Embryonic facial prominence (tissue), 1 donor: ENCODE measurements at regions not wholly inside any gene's neighbourhood (a gene's known extent, or its start where the extent isn't known, plus 50 kb on each side); places are given as distances from the start of the nearest gene placed in this dataset.
"Not testable (repeated sequence)": the region's sequence is repeated elsewhere in the genome, so short reads cannot be mapped to it uniquely, and the experiment has no call there.

Experiments
- DNase-seq: peaks from one replicate; pipeline ENCODE4 v3.0.0-alpha.2; 2016; ENCODE audit errors: extremely low spot score

- DNase-seq = no peak
Measured at GRCh38 chr3:137116619-137117018, 158.8 kb downstream of the IL20RB start.

GRCh38 chr3:137121704-137122314, 164.0 kb downstream of the IL20RB start:
- DNase-seq = no peak

- DNase-seq = no peak
Measured at GRCh38 chr3:137131081-137131480, 173.3 kb downstream of the IL20RB start.

- DNase-seq = no peak
Measured at GRCh38 chr3:137134431-137134830, 176.6 kb downstream of the IL20RB start.

DNA sequence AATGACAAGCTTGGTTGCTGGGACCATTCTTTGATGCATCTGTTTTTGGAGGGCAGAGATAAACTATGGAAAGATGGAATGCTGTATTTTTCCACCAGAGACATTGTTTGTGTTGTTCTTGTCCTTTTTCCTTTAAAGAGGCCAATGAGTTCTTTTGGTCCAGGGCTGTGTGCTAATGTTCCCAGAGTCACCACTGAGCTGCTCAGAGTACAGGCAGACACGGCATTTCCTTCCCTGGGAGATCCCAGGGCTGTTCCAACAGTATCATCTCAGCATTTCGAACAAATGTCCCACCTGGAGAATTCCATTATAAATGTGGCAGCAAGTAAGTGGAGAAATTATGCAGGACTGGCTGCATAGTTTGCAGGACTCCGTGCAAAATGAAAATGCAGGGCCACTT, 190.6 kb downstream of the IL20RB start:
- no peak for DNase-seq

- DNase-seq = no peak
Measured at GRCh38 chr3:137148917-137149316, 191.1 kb downstream of the IL20RB start.

- DNase-seq = no peak
Measured at GRCh38 chr3:137150825-137151224, 193.0 kb downstream of the IL20RB start.

GRCh38 chr3:137153046-137153445, 195.3 kb downstream of the IL20RB start:
- not testable (repeated sequence) for DNase-seq

GRCh38 chr3:137163241-137163871, 205.6 kb downstream of the IL20RB start:
- no peak for DNase-seq

DNA sequence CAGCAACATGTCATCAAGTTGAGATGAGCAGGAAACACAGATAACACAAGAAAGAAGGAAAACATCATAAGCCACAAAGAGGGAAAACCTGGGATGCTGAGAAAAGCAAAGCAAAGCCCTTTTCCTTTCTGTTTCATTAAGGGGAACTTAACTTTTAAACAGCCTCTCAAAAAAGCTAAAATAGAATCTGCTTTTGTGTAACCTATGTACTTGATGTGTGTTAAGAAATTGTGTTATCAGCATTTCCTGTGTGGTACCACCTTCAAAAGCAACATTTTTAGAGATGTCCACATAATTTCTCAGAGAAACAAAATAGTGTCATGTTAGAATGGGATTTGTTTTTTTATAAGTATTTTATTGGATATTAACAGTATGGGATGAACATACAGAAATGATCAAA, 206.2 kb downstream of the IL20RB start:
- no peak for DNase-seq

DNA sequence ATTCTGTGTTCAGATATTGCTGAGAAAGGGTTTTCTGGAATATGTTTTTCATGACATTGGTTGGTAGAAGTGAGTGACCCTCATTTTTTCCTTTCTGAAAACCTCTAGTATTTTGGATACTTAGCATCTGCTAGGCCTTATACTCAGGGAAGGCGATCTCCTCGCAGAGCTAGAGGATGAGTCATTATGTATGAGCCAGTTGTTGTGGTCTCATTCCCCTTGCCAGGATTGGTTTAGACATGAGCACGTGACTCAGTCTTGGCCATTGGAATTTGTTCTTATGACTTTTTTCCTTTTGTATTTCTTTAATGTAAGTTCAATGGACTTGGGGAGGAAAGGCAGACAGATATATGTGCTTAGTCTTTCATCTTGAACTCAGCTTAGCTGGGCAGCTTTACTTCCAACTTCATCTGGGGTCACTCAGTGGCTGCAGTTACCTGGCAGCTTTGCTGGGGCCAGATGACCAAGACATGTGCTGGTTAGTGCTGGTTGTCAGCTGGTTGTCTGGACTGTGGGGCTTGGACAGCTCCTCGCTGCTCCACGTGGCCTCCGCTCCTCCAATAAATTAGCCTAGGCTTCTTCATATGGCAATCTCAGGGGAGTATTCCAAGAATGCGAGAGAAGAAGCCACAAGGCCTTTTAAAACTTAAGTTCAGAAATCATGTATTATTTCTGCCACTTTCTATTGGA, 207.5 kb downstream of the IL20RB start:
- DNase-seq = no peak

DNA sequence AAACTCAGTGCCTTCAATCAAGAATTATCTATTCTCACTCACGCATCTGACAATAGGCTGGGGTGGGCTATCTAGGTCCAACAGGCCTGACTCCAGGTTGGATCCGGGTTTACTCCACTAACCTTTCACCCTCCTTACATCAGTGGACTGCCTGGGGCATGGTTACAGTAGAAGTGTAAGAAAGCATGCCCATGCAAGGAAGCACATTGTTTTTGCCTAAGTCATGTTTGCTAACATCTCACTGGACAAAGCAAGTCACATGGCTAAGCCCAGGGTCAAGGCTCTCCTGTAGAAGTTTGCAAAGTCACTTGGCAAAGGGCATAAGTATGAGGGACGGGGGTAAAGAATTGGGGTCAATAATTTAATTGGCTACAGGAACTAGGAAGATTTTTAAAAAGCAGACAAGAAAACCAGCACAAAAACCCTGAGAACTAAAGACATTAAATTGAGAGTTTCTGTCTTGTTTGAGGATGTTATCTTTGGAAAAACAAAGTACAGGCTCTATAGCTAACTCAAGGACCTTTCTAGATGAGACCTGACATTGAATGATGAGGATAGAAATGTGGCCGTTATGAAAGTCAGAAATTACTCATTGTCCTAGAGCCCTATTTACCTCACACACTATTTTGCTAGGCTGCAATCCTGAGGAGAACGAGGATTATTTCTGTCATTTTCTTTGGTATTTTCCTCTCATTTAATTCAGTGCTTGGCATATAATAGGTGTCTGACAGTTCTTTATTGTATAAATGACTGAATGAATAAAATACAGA, 214.2 kb downstream of the IL20RB start:
- no peak for DNase-seq

DNA sequence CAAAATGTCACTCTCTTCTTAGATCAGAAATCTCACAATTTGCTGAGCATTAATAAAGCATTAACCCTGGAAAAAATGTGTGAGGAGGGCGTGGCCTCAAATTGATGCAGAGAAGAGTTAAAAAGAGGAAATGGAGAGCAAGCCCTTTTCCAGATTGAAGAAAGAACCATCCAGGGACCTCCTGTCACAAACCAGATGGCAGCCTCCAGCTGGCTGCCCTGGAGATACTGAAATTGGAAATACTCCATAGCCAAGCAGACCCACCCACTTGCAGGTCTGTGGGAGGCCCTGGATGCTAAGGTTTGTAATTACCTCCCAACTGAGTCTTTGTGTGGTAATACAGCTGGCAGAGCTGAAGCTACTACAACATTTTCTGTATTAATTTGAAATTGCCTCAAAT, 214.9 kb downstream of the IL20RB start:
- DNase-seq = no peak

GRCh38 chr3:137174514-137174913, 216.7 kb downstream of the IL20RB start:
- no peak for DNase-seq

- DNase-seq = no peak
Measured at GRCh38 chr3:137180220-137180619, 222.4 kb downstream of the IL20RB start.

GRCh38 chr3:137191133-137191923, 233.5 kb downstream of the IL20RB start:
- DNase-seq = no peak

GRCh38 chr3:137191951-137192350, 234.2 kb downstream of the IL20RB start:
- no peak for DNase-seq

DNA sequence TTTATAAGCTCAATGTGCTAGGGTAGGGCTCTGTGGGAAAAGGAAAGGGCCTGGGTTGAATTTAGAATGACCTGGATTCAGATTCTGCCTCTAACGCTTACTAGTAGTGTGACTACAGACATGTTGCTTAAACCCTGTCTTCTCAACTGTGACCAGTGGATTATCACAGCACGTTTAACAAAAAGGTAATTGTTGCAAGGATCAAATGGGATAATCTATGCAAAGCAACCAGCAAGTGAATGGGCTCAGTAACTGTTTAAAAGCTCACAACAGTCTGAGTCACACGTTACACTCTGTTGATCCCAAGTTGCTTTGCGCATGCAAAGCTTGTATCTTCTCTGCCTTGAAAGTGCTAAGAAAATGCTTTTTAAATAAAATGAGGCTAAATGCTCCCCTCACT, 236.5 kb downstream of the IL20RB start:
- DNase-seq = no peak

DNA sequence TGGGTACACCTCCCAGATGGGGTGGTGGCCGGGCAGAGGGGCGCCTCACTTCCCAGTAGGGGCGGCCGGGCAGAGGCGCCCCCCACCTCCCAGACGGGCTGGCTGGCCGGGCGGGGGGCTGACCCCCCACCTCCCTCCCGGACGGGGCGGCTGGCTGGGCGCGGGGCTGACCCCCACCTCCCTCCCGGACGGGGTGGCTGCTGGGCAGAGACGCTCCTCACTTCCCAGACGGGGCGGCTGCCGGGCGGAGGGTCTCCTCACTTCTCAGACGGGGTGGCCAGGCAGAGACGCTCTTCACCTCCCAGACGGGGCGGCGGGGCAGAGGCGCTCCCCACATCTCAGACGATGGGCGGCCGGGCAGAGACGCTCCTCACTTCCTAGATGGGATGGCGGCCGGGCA, 240.6 kb downstream of the IL20RB start:
- not testable (repeated sequence) for DNase-seq

DNA sequence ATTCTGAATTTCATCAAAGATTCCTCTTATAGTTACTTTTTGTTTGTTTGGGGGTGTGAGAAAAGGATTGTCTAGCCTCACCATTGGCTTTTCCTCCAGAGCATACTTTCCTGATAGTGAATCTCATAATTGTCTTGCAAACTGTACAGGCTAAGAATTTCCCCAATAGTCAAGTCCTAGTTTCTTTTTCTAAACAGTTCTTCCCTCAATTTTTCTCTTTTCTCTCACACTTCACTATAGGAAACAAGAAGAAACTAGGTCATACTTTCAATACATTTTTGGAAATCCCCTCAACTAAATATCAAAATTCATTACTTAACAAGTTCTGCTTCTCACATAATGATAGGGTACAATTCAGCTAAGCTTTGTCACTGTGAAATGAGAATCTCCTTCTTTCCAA, 241.9 kb downstream of the IL20RB start:
- DNase-seq = no peak

GRCh38 chr3:137201066-137201465, 243.3 kb downstream of the IL20RB start:
- no peak for DNase-seq

- no peak for DNase-seq
Measured at GRCh38 chr3:137202941-137203340, 245.2 kb downstream of the IL20RB start.
